ENCODE measurements at regions not wholly inside any gene's neighbourhood (a gene's known extent, or its start where the extent isn't known, plus 50 kb on each side); places are given as distances from the start of the nearest gene placed in this dataset.
A peak's percentile ranks its signal among the peaks of the same experiment; 100 is the strongest.
"Not testable (repeated sequence)": the region's sequence is repeated elsewhere in the genome, so short reads cannot be mapped to it uniquely, and the experiment has no call there.

DNA sequence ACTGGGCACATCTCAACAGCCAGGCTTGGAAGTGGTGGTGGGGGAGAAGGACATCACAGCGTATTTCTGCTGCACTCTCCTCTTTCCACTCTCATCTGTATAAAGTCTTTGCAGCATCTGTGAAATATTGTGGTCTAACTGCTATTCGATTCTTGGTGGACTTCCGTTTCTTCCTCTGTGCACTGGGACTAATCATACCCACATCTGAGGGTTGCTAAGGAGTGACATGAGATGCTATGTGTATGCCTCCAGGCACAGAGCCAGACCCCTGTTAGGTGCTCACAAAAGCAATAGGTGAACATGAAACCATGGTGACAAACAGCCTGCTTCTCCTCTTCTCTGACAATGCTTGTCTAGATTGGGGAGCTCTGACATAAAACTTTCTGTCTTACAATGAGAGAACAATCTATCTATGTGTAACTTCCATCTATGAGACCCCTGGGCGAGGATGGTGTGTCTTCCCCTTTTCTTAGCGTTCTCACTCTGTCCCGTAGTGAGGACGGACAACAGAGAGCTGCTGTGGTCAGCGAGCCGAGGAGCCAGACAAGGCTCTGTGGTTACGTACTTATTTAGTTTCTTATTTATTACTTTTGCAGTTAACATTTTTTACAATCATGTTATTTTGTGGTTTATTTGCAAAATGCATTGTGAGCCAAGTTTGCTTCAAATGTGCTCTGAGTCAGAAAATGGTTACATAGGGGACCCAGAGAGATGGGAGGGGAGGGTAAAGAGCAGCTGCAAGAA, 196.7 kb upstream of the TPRG1 start:
- DNase-seq: peak; percentile 42

DNA sequence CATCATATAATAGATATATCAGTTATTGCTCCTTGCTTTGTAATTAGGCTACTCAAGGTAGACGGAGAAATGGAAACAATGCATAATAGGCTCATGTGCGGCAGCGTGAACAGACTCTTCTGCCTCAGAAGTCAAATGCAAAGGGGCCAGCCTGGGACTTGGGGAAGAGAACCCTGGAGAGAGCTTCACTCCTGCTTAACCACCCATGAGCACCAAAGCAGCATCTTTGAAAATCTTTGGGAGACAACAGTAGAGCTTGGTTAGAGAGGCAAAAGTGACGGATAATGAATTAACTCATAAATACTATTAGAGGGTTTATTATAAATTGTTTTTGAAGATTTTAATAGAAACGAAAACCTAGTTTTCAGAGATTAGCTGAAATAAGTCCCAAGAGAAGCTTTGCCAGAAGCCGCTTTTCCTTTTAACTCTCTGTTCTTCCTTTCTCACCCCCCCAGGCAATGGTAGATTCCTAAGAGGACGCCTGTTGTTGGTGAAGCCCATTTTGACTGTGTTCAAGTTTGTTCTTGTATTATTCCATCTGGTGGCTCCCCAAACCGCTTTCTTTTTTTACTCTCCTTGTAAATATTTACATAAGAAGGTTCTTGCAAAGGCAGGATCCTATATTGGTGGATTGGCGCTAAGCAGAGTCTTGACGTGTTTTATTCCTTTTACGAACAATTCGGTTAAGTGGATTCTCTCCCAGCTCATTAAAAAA, 196.0 kb upstream of the TPRG1 start:
- DNase-seq: no peak

DNA sequence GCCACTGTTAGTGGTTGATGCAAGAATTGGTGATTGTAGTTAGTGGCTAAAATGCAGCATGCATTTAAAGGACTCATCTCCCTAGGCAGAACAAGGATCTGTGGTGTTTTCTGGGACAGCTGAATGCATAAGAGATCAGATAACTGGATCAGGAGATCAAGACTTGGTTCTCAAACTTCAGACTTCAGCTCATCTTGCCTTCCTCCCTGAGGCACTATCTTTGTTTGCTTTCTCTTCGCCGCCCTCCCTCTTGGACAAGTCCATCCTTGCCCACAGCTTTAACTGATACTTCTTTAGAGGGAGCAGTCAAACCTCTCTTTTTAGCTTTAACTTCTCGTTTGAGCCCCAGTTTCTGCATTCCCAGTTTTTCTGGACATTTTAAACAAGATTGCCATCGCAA, 195.4 kb upstream of the TPRG1 start:
- DNase-seq: no peak

DNA sequence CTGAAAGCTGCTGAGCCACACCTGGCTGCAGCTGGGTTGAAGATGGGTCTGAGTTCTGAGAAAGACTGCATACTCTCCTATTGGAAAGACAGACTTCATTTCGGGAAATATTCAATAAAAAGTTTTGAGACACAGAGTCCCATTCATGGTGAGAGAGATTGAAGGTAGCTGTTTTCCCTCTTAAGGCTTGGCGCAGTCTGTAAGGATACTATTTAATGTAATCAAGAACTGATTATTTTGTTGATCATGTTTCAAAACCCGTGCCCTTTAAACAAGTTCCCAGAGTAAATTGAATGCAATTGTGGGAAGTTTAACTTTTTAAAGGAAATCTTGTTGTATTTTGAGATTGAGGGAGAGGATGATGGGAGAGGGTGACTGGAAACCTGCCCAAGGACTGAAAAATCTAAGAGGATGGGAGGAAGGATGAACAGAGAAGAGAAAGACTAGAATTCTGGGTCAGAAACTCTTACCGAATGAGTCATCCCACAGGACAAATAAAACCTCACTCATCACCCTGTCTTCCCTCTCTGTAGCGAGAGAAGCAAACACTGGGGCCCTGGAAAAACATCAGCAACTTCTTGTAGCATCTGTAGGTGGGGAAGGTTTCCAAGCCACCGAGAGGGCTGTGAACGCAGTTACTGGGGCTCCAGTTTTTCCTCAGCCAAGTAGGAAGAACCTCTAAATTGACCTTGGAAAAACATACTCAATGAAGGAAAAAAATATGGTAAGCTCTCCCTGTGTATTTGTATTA, 193.2 kb upstream of the TPRG1 start:
- DNase-seq: peak; percentile 79

DNA sequence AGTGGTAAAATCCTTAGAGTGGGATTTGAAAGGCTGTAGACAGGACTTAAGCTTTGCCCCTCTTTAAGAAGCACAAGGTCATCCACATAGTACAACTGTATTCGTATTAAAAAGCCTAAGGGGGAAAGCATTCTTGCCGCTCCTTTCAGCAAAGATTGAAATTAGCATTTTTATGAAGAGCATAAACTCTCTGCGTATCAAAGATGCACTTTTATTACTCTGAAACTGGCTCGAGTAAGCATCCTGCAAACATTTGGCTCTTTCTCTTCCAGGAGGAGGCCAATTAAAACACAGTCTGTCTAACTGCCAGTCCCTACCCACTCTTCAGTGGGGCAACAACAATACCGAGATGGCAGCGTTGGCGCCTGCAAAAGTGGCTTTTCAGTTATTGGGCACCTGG, 192.5 kb upstream of the TPRG1 start:
- no peak for DNase-seq

DNA sequence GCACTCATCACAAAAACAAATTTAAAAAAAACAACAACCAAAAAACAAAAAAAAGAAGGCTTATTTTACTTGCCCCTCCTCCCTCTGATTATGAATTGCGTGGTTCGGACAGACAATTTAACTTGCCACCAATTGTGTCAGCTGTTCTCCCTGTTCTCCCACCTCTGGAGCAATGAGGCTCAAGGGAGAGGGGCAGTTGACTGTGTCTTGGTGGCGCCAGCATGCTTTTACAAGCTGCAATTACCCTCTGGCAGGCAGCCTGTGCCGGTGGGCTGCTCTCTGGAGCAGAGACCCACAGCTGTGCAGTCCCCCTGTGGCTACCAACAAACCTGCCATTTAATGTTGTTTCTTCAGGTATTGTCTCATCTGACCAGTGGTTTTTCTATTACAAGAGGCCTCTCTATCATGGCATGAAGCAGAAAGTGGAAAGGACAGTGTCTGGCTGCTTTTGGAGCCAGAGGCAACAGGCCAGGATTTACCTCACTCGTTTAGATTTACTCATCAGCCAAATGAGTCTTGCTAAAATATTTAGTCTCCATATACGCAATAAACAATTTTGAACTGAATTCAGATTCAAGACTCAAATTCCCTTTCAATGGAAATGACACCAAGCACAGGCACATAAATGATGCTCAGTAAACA, 192.0 kb upstream of the TPRG1 start:
- DNase-seq: no peak

DNA sequence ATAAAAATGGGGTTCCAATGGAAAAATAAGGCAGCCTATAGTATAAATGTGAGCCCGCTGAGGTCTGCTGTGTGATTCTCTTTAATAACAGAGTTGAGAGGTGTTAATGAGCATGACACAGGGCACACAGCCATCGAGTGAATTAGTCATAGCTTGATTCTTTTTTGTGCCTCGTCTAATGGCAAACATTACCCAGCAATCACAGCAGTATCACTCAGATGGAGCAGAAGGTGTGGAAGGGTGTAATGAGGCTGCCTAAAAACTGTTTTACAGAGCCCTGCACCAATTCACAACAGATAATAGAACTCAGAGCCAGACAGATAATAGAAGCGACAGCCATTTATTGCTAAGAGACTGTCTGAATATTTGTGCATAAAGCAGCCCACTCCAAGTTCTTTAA, 178.6 kb upstream of the TPRG1 start:
- DNase-seq: no peak

DNA sequence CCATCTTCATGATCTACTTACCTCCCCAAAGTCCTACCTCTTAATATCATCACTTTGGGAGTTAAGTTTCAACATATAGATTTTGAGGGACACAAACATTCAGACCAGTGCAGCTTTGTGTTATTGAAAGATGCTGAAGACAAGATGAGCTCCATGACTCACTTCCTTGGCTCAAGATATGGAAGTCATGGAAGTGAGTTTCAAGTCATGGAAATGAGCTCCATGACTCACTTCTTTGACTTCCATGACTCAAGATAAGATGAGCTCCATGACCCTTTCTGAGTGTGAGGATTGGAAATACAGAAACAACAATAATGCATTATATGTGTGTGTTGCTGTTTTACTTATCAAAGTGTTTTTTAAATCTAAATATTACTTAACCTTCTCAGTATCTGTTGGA, 170.2 kb upstream of the TPRG1 start:
- no peak for DNase-seq

DNA sequence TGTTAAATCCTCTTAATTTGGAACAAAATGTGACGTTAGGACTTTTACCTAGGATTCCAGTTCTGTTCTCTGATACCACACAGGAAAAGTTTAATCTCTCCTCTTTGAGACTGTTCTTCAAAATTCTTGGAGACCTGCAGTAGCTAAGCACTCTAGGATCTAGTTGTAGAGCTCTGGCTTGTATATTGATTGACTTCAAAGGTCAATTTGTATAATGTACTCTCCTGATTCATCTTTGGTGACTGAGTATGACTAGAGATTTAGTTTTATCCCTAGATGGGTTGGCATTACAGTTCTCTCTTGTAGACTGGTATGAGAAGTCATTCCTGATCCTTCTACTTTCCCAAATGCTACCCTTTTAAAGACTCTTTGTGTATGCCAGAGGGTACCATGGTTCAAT, 168.4 kb upstream of the TPRG1 start:
- no peak for DNase-seq

DNA sequence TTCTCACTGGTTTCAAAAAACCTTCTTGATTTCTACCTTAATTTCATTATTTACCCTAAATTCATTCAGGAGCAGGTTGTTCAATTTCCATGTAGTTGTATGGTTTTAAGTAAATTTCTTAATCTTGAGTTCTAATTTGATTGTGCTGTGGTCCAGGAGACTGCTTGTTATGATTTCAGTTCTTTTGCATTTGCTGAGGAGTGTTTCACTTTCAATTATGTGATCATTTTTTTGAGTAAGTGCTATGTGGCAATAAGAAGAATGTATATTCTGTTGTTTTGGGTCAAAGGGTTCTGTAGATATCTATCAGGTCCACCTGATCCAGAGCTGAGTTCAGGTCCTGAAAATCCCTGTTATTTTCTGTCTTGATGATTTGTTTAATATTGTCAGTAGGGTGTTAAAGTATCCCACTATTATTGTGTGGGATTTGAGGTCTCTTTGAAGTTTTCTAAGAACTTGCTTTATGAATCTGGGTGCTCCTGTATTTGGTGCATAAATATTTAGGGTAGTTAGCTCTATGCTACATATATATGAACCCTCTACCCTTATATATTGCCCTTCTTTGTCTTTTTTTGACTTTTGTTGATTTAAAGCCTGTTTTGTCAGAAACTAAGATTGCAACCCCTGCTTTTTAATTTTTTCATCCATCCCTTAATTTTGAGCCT, 158.4 kb upstream of the TPRG1 start:
- no peak for DNase-seq

DNA sequence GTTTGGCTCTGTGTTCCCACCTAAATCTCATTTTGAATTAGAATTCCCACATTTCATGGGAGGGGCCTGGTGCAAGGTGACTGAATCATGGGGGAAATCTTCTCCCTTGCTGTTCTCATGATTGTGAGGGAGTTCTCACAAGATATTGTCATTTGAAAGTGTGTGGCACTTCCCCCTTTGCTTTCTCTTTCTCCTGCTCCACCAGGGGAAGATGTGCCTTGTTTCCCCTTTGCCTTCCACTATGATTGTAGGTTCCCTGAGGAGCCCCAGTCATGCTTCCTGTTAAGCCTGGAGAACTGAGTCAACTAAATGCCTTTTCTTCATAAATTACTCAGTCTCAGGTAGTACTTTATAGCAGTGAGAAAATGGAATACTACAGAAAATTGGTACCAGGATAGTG, 157.2 kb upstream of the TPRG1 start:
- no peak for DNase-seq

DNA sequence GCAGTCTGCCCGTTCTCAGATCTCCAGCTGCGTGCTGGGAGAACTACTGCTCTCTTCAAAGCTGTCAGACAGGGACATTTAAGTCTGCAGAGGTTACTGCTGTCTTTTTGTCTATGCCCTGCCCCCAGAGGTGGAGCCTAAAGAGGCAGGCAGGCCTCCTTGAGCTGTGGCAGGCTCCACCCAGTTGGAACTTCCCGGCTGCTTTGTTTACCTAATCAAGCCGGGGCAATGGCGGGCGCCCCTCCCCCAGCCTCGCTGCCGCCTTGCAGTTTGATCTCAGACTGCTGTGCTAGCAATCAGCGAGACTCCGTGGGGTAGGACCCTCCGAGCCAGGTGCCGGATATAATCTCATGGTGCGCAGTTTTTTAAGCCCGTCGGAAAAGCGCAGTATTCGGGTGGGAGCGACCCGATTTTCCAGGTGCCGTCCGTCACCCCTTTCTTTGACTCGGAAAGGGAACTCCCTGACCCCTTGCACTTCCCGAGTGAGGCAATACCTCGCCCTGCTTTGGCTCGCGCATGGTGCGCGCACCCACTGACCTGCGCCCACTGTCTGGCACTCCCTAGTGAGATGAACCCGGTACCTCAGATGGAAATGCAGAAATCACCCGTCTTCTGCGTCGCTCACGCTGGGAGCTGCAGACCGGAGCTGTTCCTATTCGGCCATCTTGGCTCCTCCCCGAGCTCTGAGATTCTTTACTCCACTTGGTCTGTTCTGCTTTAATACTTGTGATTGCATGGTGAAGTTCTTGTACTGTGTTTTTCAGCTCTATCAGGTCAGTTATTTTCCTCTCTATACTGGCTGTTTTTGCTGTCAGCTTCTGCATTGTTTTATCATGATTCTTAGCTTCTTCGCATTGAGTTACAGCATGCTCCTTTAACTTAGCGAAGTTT, 148.9 kb upstream of the TPRG1 start:
- DNase-seq: not testable (repeated sequence)

DNA sequence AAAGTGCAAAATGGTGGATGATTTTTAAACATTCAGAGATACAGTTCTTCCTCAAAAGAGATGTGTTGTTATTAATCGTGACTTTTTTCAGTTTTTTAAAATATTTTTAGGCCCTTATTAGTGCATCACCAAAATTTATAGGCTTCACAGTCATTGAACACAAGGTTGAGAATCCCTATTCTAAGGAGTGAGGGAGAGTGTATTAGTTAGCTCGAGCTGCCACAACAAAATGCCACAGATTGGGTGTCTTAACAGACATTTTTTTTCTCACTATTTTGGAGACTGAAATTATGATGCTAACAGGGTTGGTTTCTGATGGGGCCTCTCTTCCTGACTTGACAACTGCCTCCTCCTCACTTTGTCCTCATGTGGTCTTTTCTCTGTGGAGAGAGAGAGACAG, 145.9 kb upstream of the TPRG1 start:
- no peak for DNase-seq

DNA sequence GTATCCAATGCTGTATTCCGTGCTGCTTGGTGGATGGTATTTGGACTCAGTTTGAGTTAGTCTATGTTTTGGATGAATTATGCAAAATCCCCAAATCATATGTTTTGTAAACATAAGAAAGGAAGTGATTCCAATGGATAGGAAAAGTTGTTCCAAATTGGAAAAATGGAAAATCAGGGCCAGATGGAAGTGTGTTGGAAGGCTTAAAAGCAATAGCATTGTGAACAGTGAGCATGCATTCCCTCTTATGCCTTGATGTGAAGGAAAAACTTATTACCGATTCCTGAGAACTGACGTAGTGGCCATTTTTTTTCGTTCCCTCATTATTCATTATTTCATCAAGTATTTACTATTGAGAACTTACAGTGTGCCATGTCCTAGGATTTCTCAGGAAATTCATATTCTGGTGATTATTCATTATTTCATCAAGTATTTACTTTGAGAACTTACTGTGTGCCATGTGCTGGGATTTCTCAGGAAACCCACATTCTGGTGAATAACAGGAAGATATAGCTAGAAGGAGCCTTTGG, 144.1 kb upstream of the TPRG1 start:
- DNase-seq: no peak

DNA sequence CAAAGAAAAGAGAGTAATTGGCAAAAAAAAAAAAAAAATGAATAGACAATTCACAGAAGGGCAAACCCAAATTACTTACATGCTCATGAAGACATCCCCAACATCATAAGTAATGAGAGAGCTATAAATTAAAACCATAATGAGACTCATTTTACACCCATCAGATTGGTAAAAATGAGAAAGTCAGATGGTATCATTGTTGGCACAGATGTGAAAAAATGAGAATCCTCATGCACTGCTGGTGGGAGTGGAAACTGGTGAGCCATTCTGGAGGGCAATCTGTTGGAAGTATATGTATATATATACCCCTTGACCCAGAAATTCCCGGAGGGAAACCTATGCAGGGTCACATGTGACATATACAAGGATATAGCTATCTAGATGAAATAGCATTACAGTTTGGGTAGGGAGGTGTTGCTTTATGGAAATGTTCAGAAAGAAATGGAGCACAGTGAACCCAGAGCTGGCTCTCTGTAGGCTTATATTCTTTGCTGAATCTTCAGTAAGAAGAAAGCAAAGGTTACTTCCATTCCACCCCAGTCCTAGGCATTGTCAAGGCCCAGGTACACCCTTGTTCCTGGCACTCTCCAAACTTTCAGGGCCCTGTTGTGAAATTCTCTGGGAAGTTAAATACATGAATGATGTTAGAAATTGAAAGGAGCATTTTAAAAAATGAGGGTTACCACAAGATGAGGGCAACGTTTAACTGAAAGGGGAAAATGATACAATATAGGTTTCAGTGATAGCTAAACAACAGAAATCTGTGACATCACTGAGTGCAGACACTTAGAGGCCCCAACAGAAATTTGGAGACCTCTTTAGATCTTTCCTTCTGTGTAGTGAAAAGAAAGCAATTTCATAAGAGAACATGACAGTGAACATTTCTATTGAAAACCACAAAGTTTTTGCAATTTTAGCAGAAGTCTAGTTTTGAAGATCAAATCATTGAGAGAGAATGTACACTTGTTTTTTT, 132.7 kb upstream of the TPRG1 start:
- no peak for DNase-seq

DNA sequence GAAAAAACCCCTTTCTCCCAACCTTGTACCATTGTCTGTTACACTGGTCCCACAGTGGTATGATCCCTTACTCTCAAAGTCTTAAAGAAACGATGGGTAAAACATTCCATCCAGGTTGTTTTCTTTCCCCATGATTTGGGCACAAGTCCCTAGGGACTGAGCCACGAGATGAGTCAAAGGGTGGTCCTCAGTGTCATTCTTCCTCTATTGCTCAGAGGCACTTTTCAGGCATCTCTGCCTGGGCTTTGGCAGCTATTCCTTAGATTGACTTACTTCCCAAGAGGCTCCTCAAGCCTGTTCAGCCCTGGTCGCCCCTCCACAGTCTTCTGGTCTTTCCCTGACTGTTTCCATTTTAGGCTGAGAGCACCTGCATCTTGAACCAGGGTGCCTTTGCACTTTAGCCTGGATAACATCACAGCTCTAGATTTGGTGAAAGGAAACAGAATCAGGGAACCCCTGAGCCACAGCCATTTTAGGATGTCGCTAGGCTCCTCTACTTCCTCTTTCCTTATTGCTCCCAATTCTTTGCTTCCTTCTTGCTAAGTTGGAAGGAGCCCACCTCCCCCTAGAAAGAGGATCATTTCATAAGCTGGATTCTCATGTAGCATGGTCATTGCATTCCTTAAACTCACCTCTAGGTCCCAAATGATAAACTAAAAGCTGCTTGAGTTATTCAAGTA, 131.0 kb upstream of the TPRG1 start:
- DNase-seq: no peak

DNA sequence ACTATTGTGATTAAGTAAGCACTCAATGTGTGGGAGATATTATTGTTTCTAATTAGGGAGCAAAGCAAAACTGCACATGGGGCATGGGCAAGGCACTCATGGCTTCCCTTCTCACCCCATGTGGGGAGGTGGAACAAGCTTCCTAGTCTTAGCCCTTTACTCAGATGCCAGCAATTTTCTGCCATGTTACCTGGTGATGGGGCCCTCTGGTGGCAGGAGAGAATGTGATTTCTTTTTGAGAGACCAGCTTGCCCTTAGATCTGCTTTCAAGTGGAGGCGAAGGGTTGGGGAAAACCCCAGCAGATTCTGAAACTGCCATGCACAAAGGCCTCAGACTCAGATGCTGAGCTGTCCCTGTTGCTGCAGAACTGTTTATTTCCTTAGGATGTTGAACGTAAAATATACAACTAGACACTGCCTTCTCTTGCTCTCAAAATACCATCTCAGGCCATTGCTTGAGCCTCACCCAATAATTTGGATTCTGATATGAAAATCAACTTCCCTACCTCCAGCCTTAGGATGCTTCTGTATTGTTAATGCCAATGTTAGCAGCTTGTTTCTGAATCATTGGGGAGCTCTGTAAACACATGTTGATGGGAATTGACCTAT, 130.2 kb upstream of the TPRG1 start:
- no peak for DNase-seq

DNA sequence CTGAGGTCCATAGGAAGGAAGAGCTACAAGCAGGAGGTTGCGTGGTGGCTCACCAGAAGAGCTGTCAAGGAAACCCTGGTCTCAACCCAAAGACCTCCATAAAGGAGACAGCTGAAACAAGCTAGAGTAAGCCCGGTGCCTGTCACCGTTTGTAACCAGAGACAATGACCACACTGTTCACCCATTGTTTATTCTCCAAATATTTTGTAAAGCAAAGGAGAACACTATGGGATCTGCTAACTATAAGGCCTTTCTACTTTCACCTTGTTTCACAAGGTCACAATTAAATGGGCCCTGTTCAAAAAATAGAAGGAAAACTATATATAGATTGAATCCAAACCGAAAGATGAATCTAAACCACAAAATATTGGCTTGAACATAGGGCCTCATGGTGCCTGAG, 128.9 kb upstream of the TPRG1 start:
- DNase-seq: no peak
